H9 (cell line): ENCODE measurements at regions not wholly inside any gene's neighbourhood (a gene's known extent, or its start where the extent isn't known, plus 50 kb on each side); places are given as distances from the start of the nearest gene placed in this dataset.

ENCODE experiments used
- DNase-seq: peaks from one replicate; pipeline ENCODE4 v3.0.0-alpha.2; 2017
- H2AFZ ChIP-seq: one replicate; pipeline ENCODE4 v1.6.1; 2013; ENCODE audit warnings: mild to moderate bottlenecking, low read length, control low read depth, moderate library complexity
- H2AK5ac ChIP-seq: 2 replicates; pipeline ENCODE4 v1.6.1; 2013; ENCODE audit warnings: low read length, control low read depth, mixed read lengths; ENCODE audit not compliant: insufficient read length
- H2BK120ac ChIP-seq: one replicate; pipeline ENCODE4 v1.6.1; 2013; ENCODE audit warnings: low read depth, mild to moderate bottlenecking, low read length, control low read depth, inconsistent platforms; ENCODE audit not compliant: poor library complexity, severe bottlenecking
- H2BK12ac ChIP-seq: 2 replicates; pipeline ENCODE4 v1.6.1; 2013; ENCODE audit warnings: low read length, control low read depth, mixed read lengths, low read depth; ENCODE audit not compliant: insufficient read length
- H2BK15ac ChIP-seq: 2 replicates; pipeline ENCODE4 v1.6.1; 2013; ENCODE audit warnings: low read depth, low read length, control low read depth
- H2BK20ac ChIP-seq: one replicate; pipeline ENCODE4 v1.6.1; 2013; ENCODE audit warnings: low read depth, mild to moderate bottlenecking, low read length, control low read depth, inconsistent platforms; ENCODE audit not compliant: poor library complexity, severe bottlenecking
- H2BK5ac ChIP-seq: 2 replicates; pipeline ENCODE4 v1.6.1; 2013; ENCODE audit warnings: low read length, control low read depth, mixed read lengths; ENCODE audit not compliant: insufficient read length
- H3K14ac ChIP-seq: 2 replicates; pipeline ENCODE4 v1.6.1; 2013; ENCODE audit warnings: low read length, control low read depth; ENCODE audit not compliant: insufficient read depth
- H3K18ac ChIP-seq: 2 replicates; pipeline ENCODE4 v1.6.1; 2013; ENCODE audit warnings: low read depth, mild to moderate bottlenecking, mixed read lengths, low read length, control low read depth; ENCODE audit not compliant: insufficient read length
- H3K23ac ChIP-seq: 2 replicates; pipeline ENCODE4 v1.6.1; 2013; ENCODE audit warnings: low read length, control low read depth, mixed read lengths, low read depth; ENCODE audit not compliant: insufficient read length
- H3K23me2 ChIP-seq: 2 replicates; pipeline ENCODE4 v1.6.1; 2013; ENCODE audit warnings: low read depth, mild to moderate bottlenecking, mixed read lengths, low read length, control low read depth; ENCODE audit not compliant: insufficient read length, poor library complexity, severe bottlenecking
- H3K27ac ChIP-seq: 2 replicates; pipeline ENCODE4 v1.5.1; 2013; ENCODE audit warnings: low read length, control low read depth, mixed read lengths, low read depth; ENCODE audit not compliant: insufficient read length
- H3K27me3 ChIP-seq: 2 replicates; pipeline ENCODE4 v1.6.1; 2013; ENCODE audit warnings: low read length, control low read depth, inconsistent platforms; ENCODE audit not compliant: insufficient read depth
- H3K4ac ChIP-seq: 2 replicates; pipeline ENCODE4 v1.6.1; 2013; ENCODE audit warnings: low read depth, mild to moderate bottlenecking, control low read depth, inconsistent platforms, low read length, moderate library complexity
- H3K4me1 ChIP-seq: 2 replicates; pipeline ENCODE4 v1.6.1; 2013; ENCODE audit warnings: low read length, control low read depth, inconsistent platforms; ENCODE audit not compliant: insufficient read depth
- H3K4me2 ChIP-seq: 2 replicates; pipeline ENCODE4 v1.6.1; 2013; ENCODE audit warnings: low read length, control low read depth, mixed read lengths; ENCODE audit not compliant: insufficient read length, insufficient read depth
- H3K56ac ChIP-seq: 2 replicates; pipeline ENCODE4 v1.6.1; 2013; ENCODE audit warnings: low read depth, mild to moderate bottlenecking, mixed read lengths, low read length, control low read depth; ENCODE audit not compliant: insufficient read length
- H3K79me1 ChIP-seq: 2 replicates; pipeline ENCODE4 v1.6.1; 2013; ENCODE audit warnings: low read depth, mild to moderate bottlenecking, moderate library complexity, low read length, control low read depth, inconsistent platforms; ENCODE audit not compliant: insufficient read depth, poor library complexity, severe bottlenecking
- H3K79me2 ChIP-seq: 2 replicates; pipeline ENCODE4 v1.6.1; 2013; ENCODE audit warnings: low read length, control low read depth, inconsistent platforms; ENCODE audit not compliant: insufficient read depth
- H3K9ac ChIP-seq: 2 replicates; pipeline ENCODE4 v1.6.1; 2013; ENCODE audit warnings: low read length, control low read depth, mixed read lengths; ENCODE audit not compliant: insufficient read length; ENCODE audit errors: extremely low read depth
- H3K9me3 ChIP-seq: one replicate; pipeline ENCODE4 v1.6.1; 2013; ENCODE audit warnings: low read depth, low read length, inconsistent platforms; ENCODE audit not compliant: control insufficient read depth
- H3T11ph ChIP-seq: one replicate; pipeline ENCODE4 v1.6.1; 2013; ENCODE audit warnings: mild to moderate bottlenecking, low read length, control low read depth, inconsistent platforms
- H4K20me1 ChIP-seq: one replicate; pipeline ENCODE4 v1.6.1; 2013; ENCODE audit not compliant: control insufficient read depth, insufficient read length, insufficient read depth
- H4K5ac ChIP-seq: 2 replicates; pipeline ENCODE4 v1.6.1; 2013; ENCODE audit warnings: low read depth, mild to moderate bottlenecking, mixed read lengths, low read length, control low read depth; ENCODE audit not compliant: insufficient read length
- H4K8ac ChIP-seq: replicated peaks from 2 replicates; pipeline ENCODE4 v1.6.1; 2013; ENCODE audit warnings: low read length, control low read depth, mixed read lengths, low read depth; ENCODE audit not compliant: insufficient read length
- H4K91ac ChIP-seq: 2 replicates; pipeline ENCODE4 v1.6.1; 2013; ENCODE audit warnings: low read depth, mild to moderate bottlenecking, moderate library complexity, mixed read lengths, low read length, control low read depth; ENCODE audit not compliant: insufficient read length
- H3K27ac Mint-ChIP-seq, 3 experiments: 2 replicates in 2 of 3; 3 replicates in 1 of 3; pipeline ENCODE4 v1.8.0; 2020 to 2021; ENCODE audit warnings: mixed read lengths in 3 of 3, mild to moderate bottlenecking in 1 of 3, moderate library complexity in 1 of 3
- H3K27me3 Mint-ChIP-seq: 2 replicates; pipeline ENCODE4 v1.8.0; 2021; ENCODE audit warnings: low read depth, mild to moderate bottlenecking, moderate library complexity, mixed read lengths
- H3K36me3 Mint-ChIP-seq, 3 experiments: 2 replicates in 2 of 3; 3 replicates in 1 of 3; pipeline ENCODE4 v1.8.0; 2020 to 2021; ENCODE audit warnings: low read depth in 3 of 3, mixed read lengths in 3 of 3; ENCODE audit not compliant: insufficient read depth in 1 of 3
- H3K4me1 Mint-ChIP-seq, 2 experiments: 2 replicates each; pipeline ENCODE4 v1.8.0; 2020; ENCODE audit warnings: mixed read lengths in 2 of 2
- H3K4me3 Mint-ChIP-seq, 2 experiments: 2 replicates in 1 of 2; 3 replicates in 1 of 2; pipeline ENCODE4 v1.8.0; 2020 to 2021; ENCODE audit warnings: mild to moderate bottlenecking in 2 of 2, mixed read lengths in 2 of 2, moderate library complexity in 1 of 2
- H3K9me3 Mint-ChIP-seq, 2 experiments: 2 replicates in 1 of 2; 3 replicates in 1 of 2; pipeline ENCODE4 v1.8.0; 2020; ENCODE audit warnings: mild to moderate bottlenecking in 2 of 2, mixed read lengths in 2 of 2, moderate library complexity in 1 of 2
- CTCF ChIP-seq: fragments of 200-600 bp; sonication (generic); conservative IDR thresholded peaks from 3 replicates; pipeline ENCODE4 v1.8.0; 2021; ENCODE audit warnings: antibody characterized with exemption, mild to moderate bottlenecking
- WGBS: extraction: QIAGEN DNeasy Blood & Tissue Kit; methylation state at CpG from one replicate; pipeline ENCODE4 v1.1.7; 2013; ENCODE audit warnings: missing lambda C conversion rate, low lambda C conversion rate, mixed read lengths; ENCODE audit not compliant: insufficient read length; ENCODE audit errors: extremely low coverage; 5-methylcytosine and 5-hydroxymethylcytosine counted together

DNA sequence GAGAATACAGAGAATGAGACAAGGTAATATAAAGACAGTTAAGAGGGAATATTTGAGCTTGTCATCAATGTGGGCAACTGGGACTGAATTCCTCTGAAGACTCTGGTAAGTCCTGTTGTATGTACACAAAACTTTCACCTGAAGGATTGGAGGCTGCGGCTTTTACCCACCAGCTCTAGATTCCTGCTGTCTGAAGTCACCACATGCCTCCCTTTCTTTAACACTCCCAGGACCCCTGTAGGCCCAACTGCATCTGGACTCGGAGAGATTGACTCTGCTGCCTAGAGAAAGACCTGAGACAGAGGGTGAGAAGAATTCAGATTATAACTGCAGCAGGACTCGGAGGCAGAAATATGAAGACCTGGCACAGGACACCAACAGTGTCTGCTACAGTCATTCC lies 1048.0 kb downstream of the PDHA2 start:
- WGBS, result no CpG with 5 or more reads among the region's 3 CpGs
- no peak overlapping the region for H2BK12ac ChIP-seq

More for the DNA sequence above, 1048.0 kb downstream of the PDHA2 start:
- Mint-ChIP-seq H3K4me3 (no peak overlapping the region), H3K27ac (peak overlapping the region in 1 of 3 experiments; percentile 13; a peak in 1 of 7 replicates), H3K4me1 (peaks cover 5 to 7% of the 10 kb centered on the region in 2 experiments; a peak in 2 of 4 replicates), H3K27me3 (no peaks in the 10 kb centered on the region), H3K9me3 (no peaks in the 10 kb centered on the region), H3K36me3 (no peaks in the 10 kb centered on the region)
- H3K23ac ChIP-seq, result no peak overlapping the region
- no peak overlapping the region for H4K91ac ChIP-seq
- peak; percentile 27 for DNase-seq
- no peak overlapping the region for H3K56ac ChIP-seq
- no peak overlapping the region for H4K8ac ChIP-seq
- no peak overlapping the region for H3T11ph ChIP-seq
- no peak overlapping the region for H2BK120ac ChIP-seq
- no peak overlapping the region for H3K14ac ChIP-seq
- no peak for TF ChIP-seq CTCF
- no peak overlapping the region for H2BK20ac ChIP-seq
- no peak overlapping the region for H3K18ac ChIP-seq
- no peak overlapping the region for H3K4me2 ChIP-seq
- no peaks in the 10 kb centered on the region for H3K23me2 ChIP-seq
- no peaks in the 10 kb centered on the region for H3K4me1 ChIP-seq
- no peak overlapping the region for H3K9ac ChIP-seq
- no peaks in the 10 kb centered on the region; the same call in 1 of the 2 replicates for H3K27me3 ChIP-seq
- H3K4ac ChIP-seq, result no peak overlapping the region
- no peak overlapping the region for H2BK15ac ChIP-seq
- H2BK5ac ChIP-seq, result no peak overlapping the region
- H2AK5ac ChIP-seq, result no peak overlapping the region
- no peaks in the 10 kb centered on the region for H3K79me1 ChIP-seq
- H3K79me2 ChIP-seq, result no peaks in the 10 kb centered on the region
- H3K27ac ChIP-seq, result no peak overlapping the region
- H3K9me3 ChIP-seq, result no peaks in the 10 kb centered on the region
- no peak overlapping the region for H2AFZ ChIP-seq
- H4K20me1 ChIP-seq, result no peaks in the 10 kb centered on the region
- H4K5ac ChIP-seq, result no peak overlapping the region
